GM12874 (cell line): ENCODE measurements at regions not wholly inside any gene's neighbourhood (a gene's known extent, or its start where the extent isn't known, plus 50 kb on each side); places are given as distances from the start of the nearest gene placed in this dataset.
A peak's percentile ranks its signal among the peaks of the same experiment; 100 is the strongest.

Experiments
- CTCF ChIP-seq: IDR thresholded peaks from 2 replicates; pipeline ENCODE4 v1.5.1; 2011; ENCODE audit warnings: low read depth, mild to moderate bottlenecking, control low read depth, low read length, moderate library complexity; ENCODE audit not compliant: insufficient read depth

GRCh38 chr14:46550836-46551235, 100.7 kb downstream of the RPL10L start:
- no peak for TF ChIP-seq CTCF

GRCh38 chr14:46540986-46541385, 110.6 kb downstream of the RPL10L start:
- no peak for TF ChIP-seq CTCF

GRCh38 chr14:46519121-46519520, 132.5 kb downstream of the RPL10L start:
- no peak for TF ChIP-seq CTCF

- TF ChIP-seq CTCF, result no peak
Measured at GRCh38 chr14:46499521-46499920, 152.1 kb downstream of the RPL10L start.

- no peak for TF ChIP-seq CTCF
Measured at GRCh38 chr14:46496409-46496808, 155.2 kb downstream of the RPL10L start.

- peak; percentile 38; the same call in 1 of the 2 replicates for TF ChIP-seq CTCF
Measured at GRCh38 chr14:46490238-46490685, 161.3 kb downstream of the RPL10L start.

- no peak for TF ChIP-seq CTCF
Measured at GRCh38 chr14:46488374-46488773, 163.2 kb downstream of the RPL10L start.

GRCh38 chr14:46487582-46488350, 163.8 kb downstream of the RPL10L start:
- TF ChIP-seq CTCF, result no peak
